ENCODE measurements at regions not wholly inside any gene's neighbourhood (a gene's known extent, or its start where the extent isn't known, plus 50 kb on each side); places are given as distances from the start of the nearest gene placed in this dataset.

DNA sequence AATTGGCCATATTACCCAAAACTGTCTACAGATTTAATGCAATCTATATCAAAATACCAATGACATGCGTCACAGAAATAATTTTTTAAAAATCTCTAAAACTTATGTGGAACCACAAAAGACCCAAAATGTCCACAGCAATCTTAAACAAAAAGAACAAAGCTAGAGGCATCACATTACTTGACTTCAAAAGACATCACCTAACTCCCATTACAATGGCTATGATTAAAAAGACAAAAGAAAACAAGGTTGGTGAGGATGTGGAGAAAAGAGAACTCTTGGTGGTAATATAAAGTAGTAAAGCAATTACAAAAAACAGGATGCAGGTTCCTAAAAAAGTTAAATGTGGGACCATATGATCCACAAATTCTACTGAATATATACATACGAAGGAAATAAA lies 187.6 kb upstream of the CNTN6 start:
- TF ChIP-seq, protein P1, sequence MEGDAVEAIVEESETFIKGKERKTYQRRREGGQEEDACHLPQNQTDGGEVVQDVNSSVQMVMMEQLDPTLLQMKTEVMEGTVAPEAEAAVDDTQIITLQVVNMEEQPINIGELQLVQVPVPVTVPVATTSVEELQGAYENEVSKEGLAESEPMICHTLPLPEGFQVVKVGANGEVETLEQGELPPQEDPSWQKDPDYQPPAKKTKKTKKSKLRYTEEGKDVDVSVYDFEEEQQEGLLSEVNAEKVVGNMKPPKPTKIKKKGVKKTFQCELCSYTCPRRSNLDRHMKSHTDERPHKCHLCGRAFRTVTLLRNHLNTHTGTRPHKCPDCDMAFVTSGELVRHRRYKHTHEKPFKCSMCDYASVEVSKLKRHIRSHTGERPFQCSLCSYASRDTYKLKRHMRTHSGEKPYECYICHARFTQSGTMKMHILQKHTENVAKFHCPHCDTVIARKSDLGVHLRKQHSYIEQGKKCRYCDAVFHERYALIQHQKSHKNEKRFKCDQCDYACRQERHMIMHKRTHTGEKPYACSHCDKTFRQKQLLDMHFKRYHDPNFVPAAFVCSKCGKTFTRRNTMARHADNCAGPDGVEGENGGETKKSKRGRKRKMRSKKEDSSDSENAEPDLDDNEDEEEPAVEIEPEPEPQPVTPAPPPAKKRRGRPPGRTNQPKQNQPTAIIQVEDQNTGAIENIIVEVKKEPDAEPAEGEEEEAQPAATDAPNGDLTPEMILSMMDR (conservative IDR thresholded peaks at IDR 0.05; ENCODE audit: low read depth, low read length), result no peak
- TF ChIP-seq EZH2 (IDR thresholded peaks at IDR 0.05; ENCODE audit: borderline replicate concordance, low read depth, low read length, poor library complexity, severe bottlenecking), result no peak
